SK-N-SH treated with all-trans-retinoic acid at 6 μM for 48 hours (cell line): ENCODE measurements at regions not wholly inside any gene's neighbourhood (a gene's known extent, or its start where the extent isn't known, plus 50 kb on each side); places are given as distances from the start of the nearest gene placed in this dataset.
"Not testable (repeated sequence)": the region's sequence is repeated elsewhere in the genome, so short reads cannot be mapped to it uniquely, and the experiment has no call there.

Experiments used
- ATAC-seq: fragments of 200-7000 bp; cut with Tn5 transposase; 3 replicates; pipeline ENCODE4 v1.9.1; 2020; ENCODE audit warnings: mild to moderate bottlenecking, moderate library complexity
- ARNTL ChIP-seq: fragments of 450-650 bp; formaldehyde crosslinking; IDR thresholded peaks from 2 replicates; pipeline ENCODE4 v1.5.0; 2020; ENCODE audit warnings: low read depth, mild to moderate bottlenecking, moderate library complexity, borderline replicate concordance
- BACH2 ChIP-seq: fragments of 250-450 bp; sonication (Bioruptor Pico); IDR thresholded peaks from 2 replicates; pipeline ENCODE4 v1.9.0; 2021; ENCODE audit warnings: mild to moderate bottlenecking, borderline replicate concordance
- ESRRG ChIP-seq: fragments of 250-450 bp; sonication (Bioruptor Pico); IDR thresholded peaks from 2 replicates; pipeline ENCODE4 v1.6.1; 2021; ENCODE audit warnings: mild to moderate bottlenecking
- GLIS3 ChIP-seq: fragments of 250-450 bp; sonication (Bioruptor Pico); IDR thresholded peaks from 2 replicates; pipeline ENCODE4 v1.5.0; 2020; ENCODE audit warnings: mild to moderate bottlenecking, moderate library complexity
- ISL1 ChIP-seq: fragments of 250-450 bp; sonication (Bioruptor Pico); IDR thresholded peaks from 2 replicates; pipeline ENCODE4 v2.1.2; 2022; ENCODE audit warnings: mild to moderate bottlenecking, moderate library complexity
- OSR1 ChIP-seq: fragments of 250-450 bp; sonication (Bioruptor Pico); IDR thresholded peaks from 2 replicates; pipeline ENCODE4 v1.8.0; 2022; ENCODE audit warnings: moderate library complexity, mild to moderate bottlenecking, inconsistent platforms
- RARB ChIP-seq: fragments of 250-450 bp; sonication (Bioruptor Pico); IDR thresholded peaks from 2 replicates; pipeline ENCODE4 v1.8.0; 2021; ENCODE audit warnings: mild to moderate bottlenecking, moderate library complexity
- SNAI2 ChIP-seq: fragments of 250-450 bp; sonication (Bioruptor Pico); IDR thresholded peaks from 2 replicates; pipeline ENCODE4 v1.5.0; 2020; ENCODE audit warnings: mild to moderate bottlenecking, moderate library complexity
- TCF4 ChIP-seq: fragments of 250-450 bp; sonication (Bioruptor Pico); IDR thresholded peaks from 2 replicates; pipeline ENCODE4 v1.8.0; 2021; ENCODE audit warnings: mild to moderate bottlenecking, moderate library complexity, borderline replicate concordance
- TOX ChIP-seq: fragments of 250-450 bp; sonication (Bioruptor Pico); IDR thresholded peaks from 2 replicates; pipeline ENCODE4 v1.8.0; 2021; ENCODE audit warnings: mild to moderate bottlenecking, moderate library complexity, borderline replicate concordance
- ZC3H10 ChIP-seq: fragments of 250-450 bp; sonication (Bioruptor Pico); IDR thresholded peaks from 2 replicates; pipeline ENCODE4 v1.5.1; 2021; ENCODE audit warnings: mild to moderate bottlenecking, moderate library complexity
- ZFP3 ChIP-seq: fragments of 250-450 bp; sonication (Bioruptor Pico); IDR thresholded peaks from 2 replicates; pipeline ENCODE4 v1.5.0; 2020; ENCODE audit warnings: mild to moderate bottlenecking, moderate library complexity
- ZFP30 ChIP-seq: fragments of 450-650 bp; formaldehyde crosslinking; IDR thresholded peaks from 2 replicates; pipeline ENCODE4 v1.5.0; 2022; ENCODE audit warnings: mild to moderate bottlenecking, moderate library complexity
- ZNF565 ChIP-seq: fragments of 450-650 bp; formaldehyde crosslinking; conservative IDR thresholded peaks from 2 replicates; pipeline ENCODE4 v1.5.0; 2020; ENCODE audit warnings: low read depth, mild to moderate bottlenecking, moderate library complexity
- ZNF70 ChIP-seq: fragments of 450-650 bp; formaldehyde crosslinking; IDR thresholded peaks from 2 replicates; pipeline ENCODE4 v1.5.0; 2020; ENCODE audit warnings: mild to moderate bottlenecking, moderate library complexity
- ZNF8 ChIP-seq: fragments of 450-650 bp; formaldehyde crosslinking; IDR thresholded peaks from 2 replicates; pipeline ENCODE4 v1.5.0; 2020; ENCODE audit warnings: mild to moderate bottlenecking, moderate library complexity
- TF ChIP-seq, protein P1 (sequence below): fragments of 250-450 bp; sonication (Bioruptor Pico); IDR thresholded peaks from 2 replicates; pipeline ENCODE4 v1.5.1; 2021; ENCODE audit warnings: mild to moderate bottlenecking, moderate library complexity
- TF ChIP-seq, protein P2 (sequence below): fragments of 250-450 bp; sonication (Bioruptor Pico); IDR thresholded peaks from 2 replicates; pipeline ENCODE4 v1.8.0; 2020; ENCODE audit warnings: mild to moderate bottlenecking, moderate library complexity, borderline replicate concordance
- TF ChIP-seq, protein P3 (sequence below): fragments of 250-450 bp; sonication (Bioruptor Pico); IDR thresholded peaks from 2 replicates; pipeline ENCODE4 v1.8.0; 2021; ENCODE audit warnings: low read depth, mild to moderate bottlenecking, moderate library complexity, borderline replicate concordance
- TF ChIP-seq, protein P4 (sequence below): fragments of 250-450 bp; sonication (Bioruptor Pico); IDR thresholded peaks from 2 replicates; pipeline ENCODE4 v1.5.1; 2020; ENCODE audit warnings: low read depth, mild to moderate bottlenecking, moderate library complexity
- TF ChIP-seq, protein P5 (sequence below): fragments of 250-450 bp; sonication (Bioruptor Pico); IDR thresholded peaks from 2 replicates; pipeline ENCODE4 v1.5.0; 2020; ENCODE audit warnings: mild to moderate bottlenecking, moderate library complexity

DNA sequence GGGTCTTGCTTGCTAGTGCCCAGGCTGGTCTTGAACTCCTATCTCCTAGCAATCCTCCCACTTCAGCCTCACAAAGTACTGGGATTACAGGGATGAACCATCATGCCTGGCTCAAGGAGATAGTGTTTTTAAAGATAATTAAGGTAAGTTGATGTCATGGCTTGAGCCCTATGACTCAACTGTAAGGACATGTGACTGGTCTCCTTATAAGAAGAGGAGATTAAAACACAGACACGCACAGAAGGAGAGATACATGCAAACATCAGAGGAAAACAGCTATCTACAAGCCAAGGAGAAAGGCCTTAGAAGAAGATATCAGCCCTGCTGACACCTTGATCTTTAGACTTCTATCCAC lies 220.4 kb upstream of the GADL1 start:
- TF ChIP-seq, protein P1, sequence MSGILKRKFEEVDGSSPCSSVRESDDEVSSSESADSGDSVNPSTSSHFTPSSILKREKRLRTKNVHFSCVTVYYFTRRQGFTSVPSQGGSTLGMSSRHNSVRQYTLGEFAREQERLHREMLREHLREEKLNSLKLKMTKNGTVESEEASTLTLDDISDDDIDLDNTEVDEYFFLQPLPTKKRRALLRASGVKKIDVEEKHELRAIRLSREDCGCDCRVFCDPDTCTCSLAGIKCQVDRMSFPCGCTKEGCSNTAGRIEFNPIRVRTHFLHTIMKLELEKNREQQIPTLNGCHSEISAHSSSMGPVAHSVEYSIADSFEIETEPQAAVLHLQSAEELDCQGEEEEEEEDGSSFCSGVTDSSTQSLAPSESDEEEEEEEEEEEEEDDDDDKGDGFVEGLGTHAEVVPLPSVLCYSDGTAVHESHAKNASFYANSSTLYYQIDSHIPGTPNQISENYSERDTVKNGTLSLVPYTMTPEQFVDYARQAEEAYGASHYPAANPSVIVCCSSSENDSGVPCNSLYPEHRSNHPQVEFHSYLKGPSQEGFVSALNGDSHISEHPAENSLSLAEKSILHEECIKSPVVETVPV (CRISPR knock-in tag) = no peak
- TF ChIP-seq, protein P2, sequence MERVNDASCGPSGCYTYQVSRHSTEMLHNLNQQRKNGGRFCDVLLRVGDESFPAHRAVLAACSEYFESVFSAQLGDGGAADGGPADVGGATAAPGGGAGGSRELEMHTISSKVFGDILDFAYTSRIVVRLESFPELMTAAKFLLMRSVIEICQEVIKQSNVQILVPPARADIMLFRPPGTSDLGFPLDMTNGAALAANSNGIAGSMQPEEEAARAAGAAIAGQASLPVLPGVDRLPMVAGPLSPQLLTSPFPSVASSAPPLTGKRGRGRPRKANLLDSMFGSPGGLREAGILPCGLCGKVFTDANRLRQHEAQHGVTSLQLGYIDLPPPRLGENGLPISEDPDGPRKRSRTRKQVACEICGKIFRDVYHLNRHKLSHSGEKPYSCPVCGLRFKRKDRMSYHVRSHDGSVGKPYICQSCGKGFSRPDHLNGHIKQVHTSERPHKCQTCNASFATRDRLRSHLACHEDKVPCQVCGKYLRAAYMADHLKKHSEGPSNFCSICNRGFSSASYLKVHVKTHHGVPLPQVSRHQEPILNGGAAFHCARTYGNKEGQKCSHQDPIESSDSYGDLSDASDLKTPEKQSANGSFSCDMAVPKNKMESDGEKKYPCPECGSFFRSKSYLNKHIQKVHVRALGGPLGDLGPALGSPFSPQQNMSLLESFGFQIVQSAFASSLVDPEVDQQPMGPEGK (CRISPR knock-in tag) = no peak
- TF ChIP-seq, protein P3, sequence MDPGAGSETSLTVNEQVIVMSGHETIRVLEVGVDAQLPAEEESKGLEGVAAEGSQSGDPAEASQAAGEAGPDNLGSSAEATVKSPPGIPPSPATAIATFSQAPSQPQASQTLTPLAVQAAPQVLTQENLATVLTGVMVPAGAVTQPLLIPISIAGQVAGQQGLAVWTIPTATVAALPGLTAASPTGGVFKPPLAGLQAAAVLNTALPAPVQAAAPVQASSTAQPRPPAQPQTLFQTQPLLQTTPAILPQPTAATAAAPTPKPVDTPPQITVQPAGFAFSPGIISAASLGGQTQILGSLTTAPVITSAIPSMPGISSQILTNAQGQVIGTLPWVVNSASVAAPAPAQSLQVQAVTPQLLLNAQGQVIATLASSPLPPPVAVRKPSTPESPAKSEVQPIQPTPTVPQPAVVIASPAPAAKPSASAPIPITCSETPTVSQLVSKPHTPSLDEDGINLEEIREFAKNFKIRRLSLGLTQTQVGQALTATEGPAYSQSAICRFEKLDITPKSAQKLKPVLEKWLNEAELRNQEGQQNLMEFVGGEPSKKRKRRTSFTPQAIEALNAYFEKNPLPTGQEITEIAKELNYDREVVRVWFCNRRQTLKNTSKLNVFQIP = no peak
- no peak for TF ChIP-seq GLIS3 (CRISPR knock-in tag)
- no peak for TF ChIP-seq ZC3H10 (CRISPR knock-in tag)
- TF ChIP-seq, all 23 proteins: peak for 0
- no peak for ATAC-seq

DNA sequence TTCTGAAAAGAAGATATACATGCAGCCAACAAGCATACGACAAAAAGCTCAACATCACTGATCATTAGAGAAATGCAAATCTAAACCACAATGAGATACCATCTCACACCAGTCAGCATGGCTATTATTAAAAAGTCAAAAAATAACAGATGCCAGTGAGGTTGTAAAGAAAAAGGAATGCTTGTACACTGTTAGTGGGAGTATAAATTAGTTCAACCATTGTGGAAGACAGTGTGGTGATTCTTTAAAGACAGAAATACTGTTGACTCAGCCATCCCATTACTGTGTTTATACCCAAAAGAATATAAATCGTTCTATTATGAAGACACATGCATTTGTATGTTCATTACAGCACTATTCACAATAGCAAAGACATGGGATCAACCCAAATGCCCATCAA lies 221.1 kb upstream of the GADL1 start:
- ATAC-seq = not testable (repeated sequence)
- 0 out of 2 replicates have a peak, but pooled peaks have one; percentile 14 for TF ChIP-seq ZNF8 (CRISPR knock-in tag)
- TF ChIP-seq, all 23 proteins: peak for 1; not testable (repeated sequence) for 22

DNA sequence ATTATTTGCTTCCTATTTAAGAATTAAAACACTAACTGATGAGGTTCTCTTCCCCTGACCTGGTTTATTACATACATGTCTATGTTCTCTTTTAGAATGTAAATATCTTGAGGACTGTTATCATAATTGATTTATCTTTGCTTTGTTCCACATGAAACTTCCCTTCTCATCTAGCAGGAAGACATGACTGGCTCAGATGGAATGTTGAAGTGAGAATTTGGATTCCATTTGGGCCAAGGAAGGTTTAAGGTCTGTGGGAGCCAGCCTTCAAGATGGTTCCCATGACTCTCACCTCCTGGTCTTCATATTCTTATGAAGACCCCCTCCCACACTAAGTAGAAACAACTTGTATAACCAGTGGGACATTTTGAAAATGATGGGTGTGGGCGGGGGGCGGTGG lies 222.2 kb upstream of the GADL1 start:
- ATAC-seq = no peak
- TF ChIP-seq ZNF70 (no peak), TCF4 (CRISPR knock-in tag) (no peak), ARNTL (CRISPR knock-in tag) (no peak), ISL1 (CRISPR knock-in tag) (no peak), ZC3H10 (CRISPR knock-in tag) (no peak), ZNF8 (CRISPR knock-in tag) (no peak), ZFP30 (CRISPR knock-in tag) (no peak), OSR1 (no peak), ESRRG (CRISPR knock-in tag) (no peak), RARB (CRISPR knock-in tag) (no peak), BACH2 (no peak), SNAI2 (CRISPR knock-in tag) (no peak), TOX (CRISPR knock-in tag) (no peak), ZNF565 (CRISPR knock-in tag) (no peak), ZFP3 (CRISPR knock-in tag) (no peak)
- TF ChIP-seq, protein P4, sequence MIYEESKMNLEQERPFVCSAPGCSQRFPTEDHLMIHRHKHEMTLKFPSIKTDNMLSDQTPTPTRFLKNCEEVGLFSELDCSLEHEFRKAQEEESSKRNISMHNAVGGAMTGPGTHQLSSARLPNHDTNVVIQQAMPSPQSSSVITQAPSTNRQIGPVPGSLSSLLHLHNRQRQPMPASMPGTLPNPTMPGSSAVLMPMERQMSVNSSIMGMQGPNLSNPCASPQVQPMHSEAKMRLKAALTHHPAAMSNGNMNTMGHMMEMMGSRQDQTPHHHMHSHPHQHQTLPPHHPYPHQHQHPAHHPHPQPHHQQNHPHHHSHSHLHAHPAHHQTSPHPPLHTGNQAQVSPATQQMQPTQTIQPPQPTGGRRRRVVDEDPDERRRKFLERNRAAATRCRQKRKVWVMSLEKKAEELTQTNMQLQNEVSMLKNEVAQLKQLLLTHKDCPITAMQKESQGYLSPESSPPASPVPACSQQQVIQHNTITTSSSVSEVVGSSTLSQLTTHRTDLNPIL (CRISPR knock-in tag) = no peak
- TF ChIP-seq, protein P2 (CRISPR knock-in tag) = no peak
- TF ChIP-seq, protein P1 (CRISPR knock-in tag) = no peak
- TF ChIP-seq, protein P5, sequence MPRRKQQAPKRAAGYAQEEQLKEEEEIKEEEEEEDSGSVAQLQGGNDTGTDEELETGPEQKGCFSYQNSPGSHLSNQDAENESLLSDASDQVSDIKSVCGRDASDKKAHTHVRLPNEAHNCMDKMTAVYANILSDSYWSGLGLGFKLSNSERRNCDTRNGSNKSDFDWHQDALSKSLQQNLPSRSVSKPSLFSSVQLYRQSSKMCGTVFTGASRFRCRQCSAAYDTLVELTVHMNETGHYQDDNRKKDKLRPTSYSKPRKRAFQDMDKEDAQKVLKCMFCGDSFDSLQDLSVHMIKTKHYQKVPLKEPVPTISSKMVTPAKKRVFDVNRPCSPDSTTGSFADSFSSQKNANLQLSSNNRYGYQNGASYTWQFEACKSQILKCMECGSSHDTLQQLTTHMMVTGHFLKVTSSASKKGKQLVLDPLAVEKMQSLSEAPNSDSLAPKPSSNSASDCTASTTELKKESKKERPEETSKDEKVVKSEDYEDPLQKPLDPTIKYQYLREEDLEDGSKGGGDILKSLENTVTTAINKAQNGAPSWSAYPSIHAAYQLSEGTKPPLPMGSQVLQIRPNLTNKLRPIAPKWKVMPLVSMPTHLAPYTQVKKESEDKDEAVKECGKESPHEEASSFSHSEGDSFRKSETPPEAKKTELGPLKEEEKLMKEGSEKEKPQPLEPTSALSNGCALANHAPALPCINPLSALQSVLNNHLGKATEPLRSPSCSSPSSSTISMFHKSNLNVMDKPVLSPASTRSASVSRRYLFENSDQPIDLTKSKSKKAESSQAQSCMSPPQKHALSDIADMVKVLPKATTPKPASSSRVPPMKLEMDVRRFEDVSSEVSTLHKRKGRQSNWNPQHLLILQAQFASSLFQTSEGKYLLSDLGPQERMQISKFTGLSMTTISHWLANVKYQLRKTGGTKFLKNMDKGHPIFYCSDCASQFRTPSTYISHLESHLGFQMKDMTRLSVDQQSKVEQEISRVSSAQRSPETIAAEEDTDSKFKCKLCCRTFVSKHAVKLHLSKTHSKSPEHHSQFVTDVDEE = no peak
- TF ChIP-seq, all 23 proteins: peak for 0
